GM12878 (cell line): ENCODE measurements at regions not wholly inside any gene's neighbourhood (a gene's known extent, or its start where the extent isn't known, plus 50 kb on each side); places are given as distances from the start of the nearest gene placed in this dataset.

Source experiments
- ATAC-seq: fragments of 200-7000 bp; cut with Tn5 transposase; 3 replicates; pipeline ENCODE4 v1.9.1; 2020; ENCODE audit warnings: mild to moderate bottlenecking, moderate library complexity
- BruUV-seq: library from RNA; stranded (reverse); fragments of 400-500 nt; replicated peaks from 2 replicates; lab custom pipeline; 2021; lab: Mats Ljungman, UMichigan
- CTCF ChIA-PET: fragments of 300-600 bp; sonication (Branson Sonifier 250); formaldehyde crosslinking; extraction: SDS; loops from one replicate; lab custom pipeline; 2021; ENCODE audit warnings: inconsistent platforms; lab: Yijun Ruan, JAX
- POLR2A ChIA-PET: fragments of 350-600 bp; formaldehyde crosslinking; extraction: SDS; loops from one replicate; lab custom pipeline; 2021; ENCODE audit warnings: inconsistent platforms; lab: Charles Lee
- RAD21 ChIA-PET: fragments of 300-600 bp; sonication (Branson Sonifier 250); formaldehyde crosslinking; loops from one replicate; lab custom pipeline; 2023; ENCODE audit warnings: antibody characterized with exemption; ENCODE audit not compliant: unreplicated experiment; lab: Charles Lee
- SMC1A ChIA-PET: fragments of 300-600 bp; sonication (Branson Sonifier 250); formaldehyde crosslinking; loops from one replicate; lab custom pipeline; 2023; ENCODE audit not compliant: unreplicated experiment, uncharacterized antibody; lab: Charles Lee
- DNase-seq: peaks from one replicate; pipeline ENCODE4 v3.0.0-alpha.2; 2011; ENCODE audit warnings: low read depth, low spot score
- FAIRE-seq: peaks from 3 replicates; lab custom pipeline; 2011; peaks lifted over from hg19 to GRCh38; lab: Jason Lieb, UNC
- H2AFZ ChIP-seq: 2 replicates; pipeline ENCODE4 v1.6.0; 2011; ENCODE audit warnings: low read depth, low read length, control low read depth; ENCODE audit not compliant: control insufficient read depth
- H3K27ac ChIP-seq: 2 replicates; pipeline ENCODE4 v1.5.1; 2011; ENCODE audit warnings: control low read depth; ENCODE audit not compliant: control insufficient read depth, insufficient read depth
- H3K27me3 ChIP-seq, 2 experiments: replicated peaks in 1 of 2; 2 replicates each; pipeline versions ENCODE4 v1.6.0 to v1.6.1; 2011; ENCODE audit warnings: low read length in 1 of 2; ENCODE audit not compliant: control insufficient read depth in 2 of 2, insufficient read depth in 2 of 2
- H3K36me3 ChIP-seq, 2 experiments: 2 replicates each; pipeline ENCODE4 v1.5.1; 2011; ENCODE audit warnings: low read length in 1 of 2; ENCODE audit not compliant: control insufficient read depth in 2 of 2, insufficient read depth in 2 of 2
- H3K4me1 ChIP-seq: 2 replicates; pipeline ENCODE4 v1.6.1; 2011; ENCODE audit warnings: mild to moderate bottlenecking, low read length, moderate library complexity, mixed read lengths; ENCODE audit not compliant: control insufficient read depth, insufficient read depth
- H3K4me2 ChIP-seq: 2 replicates; pipeline ENCODE4 v1.6.0; 2011; ENCODE audit warnings: control low read depth; ENCODE audit not compliant: control insufficient read depth, insufficient read depth
- H3K4me3 ChIP-seq: fragments of 200-600 bp; sonication (generic); 2 replicates; pipeline ENCODE4 v1.5.1; 2016
- H3K79me2 ChIP-seq: 2 replicates; pipeline ENCODE4 v1.6.0; 2011; ENCODE audit warnings: low read length; ENCODE audit not compliant: control insufficient read depth, insufficient read depth
- H3K9ac ChIP-seq: 2 replicates; pipeline ENCODE4 v1.8.0; 2011; ENCODE audit warnings: low read length, control low read depth, mixed read lengths; ENCODE audit not compliant: control insufficient read depth, insufficient read depth
- H3K9me3 ChIP-seq: replicated peaks from 3 replicates; pipeline ENCODE4 v1.5.1; 2011; ENCODE audit warnings: mild to moderate bottlenecking, low read length; ENCODE audit not compliant: control insufficient read depth, insufficient read depth
- H4K20me1 ChIP-seq: 2 replicates; pipeline ENCODE4 v1.6.0; 2011; ENCODE audit not compliant: control insufficient read depth, insufficient read depth
- CBX3 ChIP-seq: fragments of 200-600 bp; sonication (generic); IDR thresholded peaks from 2 replicates; pipeline ENCODE4 v1.6.1; 2016; ENCODE audit warnings: low read depth, borderline replicate concordance
- CHD1 ChIP-seq: IDR thresholded peaks from 2 replicates; pipeline ENCODE4 v1.6.1; 2012; ENCODE audit warnings: low read depth, low read length, improper control_type of control experiment
- E2F8 ChIP-seq: fragments of 450-650 bp; IDR thresholded peaks from 2 replicates; pipeline ENCODE4 v1.6.1; 2018; ENCODE audit warnings: mild to moderate bottlenecking, low read depth, moderate library complexity; ENCODE audit not compliant: partially characterized antibody
- ESRRA ChIP-seq: IDR thresholded peaks from 2 replicates; pipeline ENCODE4 v1.6.1; 2012; ENCODE audit warnings: mild to moderate bottlenecking, low read length, improper control_type of control experiment
- GATAD2B ChIP-seq: fragments of 450-650 bp; conservative IDR thresholded peaks from 2 replicates; pipeline ENCODE4 v1.6.1; 2017; ENCODE audit warnings: low read depth, mild to moderate bottlenecking, moderate library complexity
- IKZF1 ChIP-seq: fragments of 450-650 bp; conservative IDR thresholded peaks from 2 replicates; pipeline ENCODE4 v1.6.1; 2017; ENCODE audit warnings: antibody characterized with exemption, mild to moderate bottlenecking
- POLR2AphosphoS2 ChIP-seq: IDR thresholded peaks from 2 replicates; pipeline ENCODE4 v1.6.1; 2011; ENCODE audit warnings: low read depth, mild to moderate bottlenecking, low read length, improper control_type of control experiment, moderate library complexity
- SPI1 ChIP-seq: IDR thresholded peaks from 2 replicates; pipeline ENCODE4 v1.6.1; 2011; ENCODE audit warnings: low read depth, mild to moderate bottlenecking, low read length, moderate library complexity, borderline replicate concordance; ENCODE audit not compliant: insufficient read depth
- SREBF2 ChIP-seq: IDR thresholded peaks from 2 replicates; pipeline ENCODE4 v1.6.1; 2012; ENCODE audit warnings: mild to moderate bottlenecking, low read length
- STAT1 ChIP-seq: fragments of 450-650 bp; conservative IDR thresholded peaks from 2 replicates; pipeline ENCODE4 v1.6.1; 2014; ENCODE audit warnings: antibody characterized with exemption, mild to moderate bottlenecking
- ZBED1 ChIP-seq: IDR thresholded peaks from 2 replicates; pipeline ENCODE4 v1.6.1; 2016; ENCODE audit warnings: borderline replicate concordance
- WGBS: methylation state at CpG from one replicate; pipeline ENCODE4 v1.1.6; 2016; ENCODE audit warnings: low lambda C conversion rate; ENCODE audit not compliant: insufficient replicate concordance, insufficient coverage; ENCODE audit errors: missing lambda C conversion rate; 5-methylcytosine and 5-hydroxymethylcytosine counted together
- in situ Hi-C: fragments of 300-500 bp; cut with MboI; formaldehyde crosslinking; loops from 9 replicates; pipeline ENCODE4 v1.14.3; 2018; ENCODE audit warnings: mixed read lengths
- intact Hi-C: fragments of 100-400 bp; cut with micrococcal nuclease; formaldehyde crosslinking; loops from one replicate; pipeline ENCODE4 v1.14.2; 2022; ENCODE audit not compliant: unreplicated experiment

GRCh38 chr18:64699081-64699480, 550.2 kb upstream of the LINC00305 start (continued):
- no peak for TF ChIP-seq CBX3
- TF ChIP-seq ESRRA, result no peak
- TF ChIP-seq SREBF2, result no peak
- no peak for TF ChIP-seq ZBED1
- TF ChIP-seq GATAD2B, result no peak
- TF ChIP-seq POLR2AphosphoS2, result no peak
- TF ChIP-seq STAT1, result no peak
- TF ChIP-seq E2F8, result no peak
- TF ChIP-seq IKZF1, result no peak

- no peak overlapping the region for H3K4me3 ChIP-seq
These were observed 547.1 kb upstream of the LINC00305 start for GRCh38 chr18:64695851-64696553.

More at GRCh38 chr18:64695851-64696553, 547.1 kb upstream of the LINC00305 start:
- CTCF ChIA-PET, result no interaction called here
- no peaks in the 10 kb centered on the region for H3K27me3 ChIP-seq
- no peak overlapping the region for H3K9ac ChIP-seq
- H2AFZ ChIP-seq, result no peak overlapping the region
- ATAC-seq (peak; percentile 36; the same call in 2 of the 3 replicates), FAIRE-seq (no peak), DNase-seq (no peak)
- 12% methylated on average over 9 of the region's 9 CpGs for WGBS
- H3K36me3 ChIP-seq, result no peaks in the 10 kb centered on the region
- in situ Hi-C loops, result no loop called here
- RAD21 ChIA-PET, result no interaction called here
- no peaks in the 10 kb centered on the region for H3K9me3 ChIP-seq
- SMC1A ChIA-PET, result no interaction called here
- no peaks in the 10 kb centered on the region for H3K79me2 ChIP-seq
- TF ChIP-seq SPI1 (peak; percentile 47; the same call in 1 of the 2 replicates), CHD1 (no peak)
- H3K4me1 ChIP-seq, result no peaks in the 10 kb centered on the region
- intact Hi-C loops, result no loop called here
- no peak overlapping the region for H3K4me2 ChIP-seq
- POLR2A ChIA-PET, result no interaction called here
- H3K27ac ChIP-seq, result no peak overlapping the region
- no peaks in the 10 kb centered on the region for H4K20me1 ChIP-seq
- BruUV-seq, result no TSS peak
